Lower leg skin (tissue), 3 donors: ENCODE measurements at regions not wholly inside any gene's neighbourhood (a gene's known extent, or its start where the extent isn't known, plus 50 kb on each side); places are given as distances from the start of the nearest gene placed in this dataset.

ENCODE experiments used
- CTCF ChIP-seq, 3 donors: fragments of 450-650 bp; IDR thresholded peaks; one replicate each; pipeline ENCODE4 v1.5.1; 2016; ENCODE audit warnings: antibody characterized with exemption in 3 of 3, mild to moderate bottlenecking in 3 of 3, moderate library complexity in 2 of 3
- POLR2A ChIP-seq, 2 donors: fragments of 450-650 bp; IDR thresholded peaks; one replicate each; pipeline ENCODE4 v1.6.1; 2016 to 2017; ENCODE audit warnings: antibody characterized with exemption in 2 of 2, mild to moderate bottlenecking in 1 of 2, moderate library complexity in 1 of 2

- TF ChIP-seq POLR2A (IDR thresholded peaks at IDR 0.05): no peak
- TF ChIP-seq CTCF (IDR thresholded peaks at IDR 0.05): no peak
Observed at GRCh38 chr5:35345222-35345621, 114.9 kb upstream of the PRLR start.
